PC-9 (cell line): ENCODE measurements at regions not wholly inside any gene's neighbourhood (a gene's known extent, or its start where the extent isn't known, plus 50 kb on each side); places are given as distances from the start of the nearest gene placed in this dataset.

ENCODE experiments used
- EZH2 ChIP-seq: fragments of 200-600 bp; sonication (generic); IDR thresholded peaks from 2 replicates; pipeline ENCODE4 v1.8.0; 2017; ENCODE audit warnings: antibody characterized with exemption, low read depth
- TF ChIP-seq, protein P1 (sequence below): fragments of 200-600 bp; sonication (generic); conservative IDR thresholded peaks from 2 replicates; pipeline ENCODE4 v1.6.1; 2017; ENCODE audit warnings: mixed run types, antibody characterized with exemption, mild to moderate bottlenecking, moderate library complexity

- TF ChIP-seq, protein P1, sequence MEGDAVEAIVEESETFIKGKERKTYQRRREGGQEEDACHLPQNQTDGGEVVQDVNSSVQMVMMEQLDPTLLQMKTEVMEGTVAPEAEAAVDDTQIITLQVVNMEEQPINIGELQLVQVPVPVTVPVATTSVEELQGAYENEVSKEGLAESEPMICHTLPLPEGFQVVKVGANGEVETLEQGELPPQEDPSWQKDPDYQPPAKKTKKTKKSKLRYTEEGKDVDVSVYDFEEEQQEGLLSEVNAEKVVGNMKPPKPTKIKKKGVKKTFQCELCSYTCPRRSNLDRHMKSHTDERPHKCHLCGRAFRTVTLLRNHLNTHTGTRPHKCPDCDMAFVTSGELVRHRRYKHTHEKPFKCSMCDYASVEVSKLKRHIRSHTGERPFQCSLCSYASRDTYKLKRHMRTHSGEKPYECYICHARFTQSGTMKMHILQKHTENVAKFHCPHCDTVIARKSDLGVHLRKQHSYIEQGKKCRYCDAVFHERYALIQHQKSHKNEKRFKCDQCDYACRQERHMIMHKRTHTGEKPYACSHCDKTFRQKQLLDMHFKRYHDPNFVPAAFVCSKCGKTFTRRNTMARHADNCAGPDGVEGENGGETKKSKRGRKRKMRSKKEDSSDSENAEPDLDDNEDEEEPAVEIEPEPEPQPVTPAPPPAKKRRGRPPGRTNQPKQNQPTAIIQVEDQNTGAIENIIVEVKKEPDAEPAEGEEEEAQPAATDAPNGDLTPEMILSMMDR = no peak
- TF ChIP-seq EZH2 = no peak
Observed at GRCh38 chr2:163541495-163541894, 194.3 kb downstream of the FIGN start.
